SK-N-SH (cell line): ENCODE measurements at regions not wholly inside any gene's neighbourhood (a gene's known extent, or its start where the extent isn't known, plus 50 kb on each side); places are given as distances from the start of the nearest gene placed in this dataset.

Experiments
- CTCF ChIA-PET: fragments of 300-600, 350-600 bp; formaldehyde crosslinking; extraction: SDS; loops from one replicate; lab custom pipeline; 2021; lab: Yijun Ruan, JAX
- POLR2A ChIA-PET: fragments of 350-600 bp; sonication (Branson Sonifier 250); formaldehyde crosslinking; extraction: SDS; loops from one replicate; lab custom pipeline; 2020; ENCODE audit warnings: antibody characterized with exemption, inconsistent platforms; lab: Yijun Ruan, JAX
- DNase-seq: peaks from one replicate; pipeline ENCODE4 v3.0.0; 2012
- H2AFZ ChIP-seq: fragments of 200-600 bp; sonication (generic); 2 replicates; pipeline ENCODE4 v1.8.1; 2016; ENCODE audit warnings: antibody characterized with exemption, mild to moderate bottlenecking, low read depth
- H3F3A ChIP-seq: fragments of 200-600 bp; sonication (generic); replicated peaks from 2 replicates; pipeline ENCODE3; 2016; ENCODE audit warnings: antibody characterized with exemption, mild to moderate bottlenecking; ENCODE audit not compliant: insufficient read depth
- H3K27ac ChIP-seq, 2 experiments: fragments of 200-500 bp in 1 of 2; fragments of 200-600 bp in 1 of 2; sonication (Bioruptor generic) in 1 of 2; sonication (generic), shearing (Covaris generic) in 1 of 2; 2 replicates each; pipeline versions ENCODE4 v1.5.1 to v1.6.1; 2014 to 2016; ENCODE audit warnings: low read depth in 2 of 2, inconsistent platforms in 1 of 2, low read length in 1 of 2, mild to moderate bottlenecking in 1 of 2, mixed read lengths in 1 of 2
- H3K27me3 ChIP-seq: fragments of 200-600 bp; sonication (generic), shearing (Covaris generic); 2 replicates; pipeline ENCODE4 v1.6.1; 2016; ENCODE audit warnings: mixed run types; ENCODE audit not compliant: insufficient read depth
- H3K36me3 ChIP-seq, 2 experiments: fragments of 200-500 bp in 1 of 2; fragments of 200-600 bp in 1 of 2; sonication (Bioruptor generic) in 1 of 2; sonication (generic) in 1 of 2; replicated peaks in 1 of 2; 2 replicates each; pipeline versions ENCODE3 to v1.5.1; 2014 to 2016; ENCODE audit warnings: low read length in 1 of 2, mild to moderate bottlenecking in 1 of 2; ENCODE audit not compliant: insufficient read depth in 2 of 2, control insufficient read depth in 1 of 2
- H3K4me1 ChIP-seq, 2 experiments: fragments of 200-500 bp in 1 of 2; fragments of 200-600 bp in 1 of 2; sonication (Bioruptor generic) in 1 of 2; sonication (generic), shearing (Covaris generic) in 1 of 2; 2 replicates each; pipeline versions ENCODE4 v1.5.1 to v1.6.1; 2014 to 2016; ENCODE audit warnings: low read depth in 1 of 2, low read length in 1 of 2, mixed run types in 1 of 2; ENCODE audit not compliant: insufficient read depth in 2 of 2, control insufficient read depth in 1 of 2
- H3K4me2 ChIP-seq: fragments of 200-600 bp; sonication (generic), shearing (Covaris generic); 2 replicates; pipeline ENCODE4 v1.6.1; 2017; ENCODE audit warnings: mixed run types
- H3K4me3 ChIP-seq, 2 experiments: fragments of 200-500 bp in 1 of 2; fragments of 200-600 bp in 1 of 2; sonication (Bioruptor generic) in 1 of 2; sonication (generic), shearing (Covaris generic) in 1 of 2; 2 replicates each; pipeline versions ENCODE4 v1.5.1 to v1.8.1; 2014 to 2016; ENCODE audit warnings: low read depth in 2 of 2, inconsistent platforms in 1 of 2, low read length in 1 of 2, mild to moderate bottlenecking in 1 of 2, mixed read lengths in 1 of 2, moderate library complexity in 1 of 2
- H3K79me2 ChIP-seq: fragments of 200-600 bp; sonication (generic); 2 replicates; pipeline ENCODE4 v1.8.1; 2017; ENCODE audit warnings: mild to moderate bottlenecking; ENCODE audit not compliant: insufficient read depth
- H3K9ac ChIP-seq: fragments of 200-600 bp; sonication (generic); 2 replicates; pipeline ENCODE4 v1.6.1; 2017; ENCODE audit warnings: mixed run types
- H3K9me2 ChIP-seq: fragments of 200-600 bp; sonication (generic); 2 replicates; pipeline ENCODE4 v1.6.1; 2017; ENCODE audit warnings: mixed run types
- H3K9me3 ChIP-seq: fragments of 200-600 bp; sonication (generic); 2 replicates; pipeline ENCODE4 v1.6.1; 2017; ENCODE audit warnings: mixed run types, mild to moderate bottlenecking, moderate library complexity
- H4K20me1 ChIP-seq: fragments of 200-600 bp; sonication (generic); 2 replicates; pipeline ENCODE4 v1.6.1; 2017; ENCODE audit warnings: mild to moderate bottlenecking, mixed run types; ENCODE audit not compliant: insufficient read depth
- EP300 ChIP-seq, 2 experiments: IDR thresholded peaks; 2 replicates each; pipeline versions ENCODE4 v1.4.0 to v1.6.1; 2012; ENCODE audit warnings: borderline replicate concordance in 1 of 2, low read depth in 1 of 2, low read length in 1 of 2
- EZH2phosphoT487 ChIP-seq: fragments of 200-600 bp; sonication (generic); IDR thresholded peaks from 2 replicates; pipeline ENCODE4 v1.6.1; 2017; ENCODE audit warnings: low read depth, mixed run types, mild to moderate bottlenecking, antibody characterized with exemption, moderate library complexity, borderline replicate concordance
- FOXJ3 ChIP-seq: sonication (generic); formaldehyde crosslinking; IDR thresholded peaks from 2 replicates; pipeline ENCODE4 v1.5.1; 2020; ENCODE audit warnings: mild to moderate bottlenecking, missing genetic modification reagents
- GATA2 ChIP-seq: sonication (generic); formaldehyde crosslinking; IDR thresholded peaks from 2 replicates; pipeline ENCODE4 v1.5.0; 2020; ENCODE audit warnings: mild to moderate bottlenecking, missing genetic modification reagents
- MEF2A ChIP-seq: IDR thresholded peaks from 2 replicates; pipeline ENCODE4 v1.4.0; 2012; ENCODE audit warnings: low read depth, borderline replicate concordance
- NFIC ChIP-seq: IDR thresholded peaks from 2 replicates; pipeline ENCODE4 v1.4.0; 2012; ENCODE audit warnings: borderline replicate concordance
- SIN3A ChIP-seq: IDR thresholded peaks from 2 replicates; pipeline ENCODE4 v1.6.1; 2012; ENCODE audit warnings: low read depth, mild to moderate bottlenecking, low read length, moderate library complexity, borderline replicate concordance
- TAF1 ChIP-seq: IDR thresholded peaks from 2 replicates; pipeline ENCODE4 v1.6.1; 2012; ENCODE audit warnings: low read depth, mild to moderate bottlenecking, low read length, moderate library complexity, borderline replicate concordance
- TEAD4 ChIP-seq: IDR thresholded peaks from 2 replicates; pipeline ENCODE4 v1.4.0; 2012; ENCODE audit warnings: mild to moderate bottlenecking, borderline replicate concordance; ENCODE audit not compliant: insufficient read depth
- WGBS: methylation state at CpG from one replicate; pipeline ENCODE4 v1.1.6; 2017; ENCODE audit warnings: low lambda C conversion rate; 5-methylcytosine and 5-hydroxymethylcytosine counted together
- TF ChIP-seq, protein P1 (sequence below): IDR thresholded peaks from 2 replicates; pipeline ENCODE4 v1.4.0; 2012; ENCODE audit warnings: low read depth
- TF ChIP-seq, protein P2 (sequence below): fragments of 150-350 bp; IDR thresholded peaks from 2 replicates; pipeline ENCODE4 v1.6.1; 2016; ENCODE audit warnings: mild to moderate bottlenecking, low read depth, low read length

GRCh38 chr11:111186308-111186915 lies 59.1 kb upstream of the POU2AF2 start:
- CTCF ChIA-PET = no interaction called here
- Histone ChIP-seq H3K9me2 (no peaks in the 10 kb centered on the region), H3K4me1 (peaks cover 0 to 15% of the 10 kb centered on the region in 2 experiments; a peak in 1 of 4 replicates), H2AFZ (no peak overlapping the region), H3K36me3 (no peaks in the 10 kb centered on the region)
- TF ChIP-seq MEF2A = no peak
- TF ChIP-seq NFIC = no peak
- no peak for TF ChIP-seq TAF1
- TF ChIP-seq TEAD4 = no peak
- TF ChIP-seq, protein P1, sequence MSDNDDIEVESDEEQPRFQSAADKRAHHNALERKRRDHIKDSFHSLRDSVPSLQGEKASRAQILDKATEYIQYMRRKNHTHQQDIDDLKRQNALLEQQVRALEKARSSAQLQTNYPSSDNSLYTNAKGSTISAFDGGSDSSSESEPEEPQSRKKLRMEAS = no peak
- TF ChIP-seq, all 33 proteins: peak for 0
- H3K4me2 ChIP-seq = no peak overlapping the region
- H3K27me3 ChIP-seq = no peaks in the 10 kb centered on the region
- WGBS = 67% methylated on average over 3 of the region's 3 CpGs
- H3F3A ChIP-seq = peaks cover 7% of the 10 kb centered on the region
- H4K20me1 ChIP-seq = no peaks in the 10 kb centered on the region
- H3K9me3 ChIP-seq = no peaks in the 10 kb centered on the region; the same call in 1 of the 2 replicates
- no peak for DNase-seq
- H3K27ac ChIP-seq = no peak overlapping the region
- H3K79me2 ChIP-seq = no peaks in the 10 kb centered on the region
- H3K4me3 ChIP-seq = no peak overlapping the region
- POLR2A ChIA-PET = no interaction called here
- H3K9ac ChIP-seq = no peak overlapping the region

- Histone ChIP-seq H3K4me2 (peak overlapping the region; percentile 17; the same call in 1 of the 2 replicates), H2AFZ (no peak overlapping the region; the same call in 1 of the 2 replicates), H3K9me2 (no peaks in the 10 kb centered on the region), H3K27ac (peak overlapping the region; percentile 24 to 66; a peak in 3 of 4 replicates), H3K79me2 (no peaks in the 10 kb centered on the region), H3K9me3 (no peaks in the 10 kb centered on the region; the same call in 1 of the 2 replicates), H3K4me3 (no peak overlapping the region), H3K4me1 (peaks cover 0 to 15% of the 10 kb centered on the region in 2 experiments; a peak in 1 of 4 replicates), H3K9ac (no peak overlapping the region), H3K27me3 (no peaks in the 10 kb centered on the region), H3F3A (peaks cover 7% of the 10 kb centered on the region), H4K20me1 (no peaks in the 10 kb centered on the region), H3K36me3 (no peaks in the 10 kb centered on the region)
- no peak for DNase-seq
- CTCF ChIA-PET = no interaction called here
- TF ChIP-seq SIN3A (no peak), EP300 (IDR thresholded peaks at IDR 0.05; ENCODE audit: borderline replicate concordance in 1 of 2, low read depth in 1 of 2, low read length in 1 of 2) (no peak), GATA2 (no peak), FOXJ3 (CRISPR knock-in tag) (no peak), EZH2phosphoT487 (no peak)
- TF ChIP-seq, protein P2, sequence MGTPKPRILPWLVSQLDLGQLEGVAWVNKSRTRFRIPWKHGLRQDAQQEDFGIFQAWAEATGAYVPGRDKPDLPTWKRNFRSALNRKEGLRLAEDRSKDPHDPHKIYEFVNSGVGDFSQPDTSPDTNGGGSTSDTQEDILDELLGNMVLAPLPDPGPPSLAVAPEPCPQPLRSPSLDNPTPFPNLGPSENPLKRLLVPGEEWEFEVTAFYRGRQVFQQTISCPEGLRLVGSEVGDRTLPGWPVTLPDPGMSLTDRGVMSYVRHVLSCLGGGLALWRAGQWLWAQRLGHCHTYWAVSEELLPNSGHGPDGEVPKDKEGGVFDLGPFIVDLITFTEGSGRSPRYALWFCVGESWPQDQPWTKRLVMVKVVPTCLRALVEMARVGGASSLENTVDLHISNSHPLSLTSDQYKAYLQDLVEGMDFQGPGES = no peak
- POLR2A ChIA-PET = no interaction called here
- WGBS = 33% methylated on average over 2 of the region's 2 CpGs
These were observed 60.3 kb upstream of the POU2AF2 start for GRCh38 chr11:111185266-111185665.
